ENCODE measurements at regions not wholly inside any gene's neighbourhood (a gene's known extent, or its start where the extent isn't known, plus 50 kb on each side); places are given as distances from the start of the nearest gene placed in this dataset.

GRCh38 chr11:43214471-43214870 lies 97.3 kb upstream of the API5 start:
- no peak for TF ChIP-seq CTCF (IDR thresholded peaks at IDR 0.05; ENCODE audit: unreplicated experiment)
- CTCF ChIA-PET = no interaction called here
- H3K4me3 Mint-ChIP-seq (ENCODE audit: low read depth, unreplicated experiment) = no peak overlapping the region
- no peaks in the 10 kb centered on the region for H3K27me3 Mint-ChIP-seq (ENCODE audit: unreplicated experiment)
- no peak for DNase-seq
- intact Hi-C loops (cut with micrococcal nuclease; ENCODE audit: unreplicated experiment) = no loop called here
- BruUV-seq (replicated peaks) = no TSS peak
- no peak overlapping the region for H3K27ac Mint-ChIP-seq (ENCODE audit: unreplicated experiment)
- H3K4me1 Mint-ChIP-seq (ENCODE audit: low read depth, unreplicated experiment) = no peaks in the 10 kb centered on the region
- H3K36me3 Mint-ChIP-seq (ENCODE audit: insufficient read depth, unreplicated experiment) = no peaks in the 10 kb centered on the region
- peaks cover 19% of the 10 kb centered on the region for H3K9me3 Mint-ChIP-seq (ENCODE audit: low read depth, unreplicated experiment)

- no TSS peak for BruUV-seq (replicated peaks)
- H3K27me3 Mint-ChIP-seq (ENCODE audit: unreplicated experiment) = no peaks in the 10 kb centered on the region
- no peak overlapping the region for H3K4me3 Mint-ChIP-seq (ENCODE audit: low read depth, unreplicated experiment)
- H3K27ac Mint-ChIP-seq (ENCODE audit: unreplicated experiment) = no peak overlapping the region
- CTCF ChIA-PET = no interaction called here
- no peaks in the 10 kb centered on the region for H3K4me1 Mint-ChIP-seq (ENCODE audit: low read depth, unreplicated experiment)
- no peak for DNase-seq
- no peaks in the 10 kb centered on the region for H3K36me3 Mint-ChIP-seq (ENCODE audit: insufficient read depth, unreplicated experiment)
- TF ChIP-seq CTCF (IDR thresholded peaks at IDR 0.05; ENCODE audit: unreplicated experiment) = no peak
- intact Hi-C loops (cut with micrococcal nuclease; ENCODE audit: unreplicated experiment) = no loop called here
- H3K9me3 Mint-ChIP-seq (ENCODE audit: low read depth, unreplicated experiment) = peaks cover 7% of the 10 kb centered on the region
These were observed 93.9 kb upstream of the API5 start for GRCh38 chr11:43217849-43218248.

- BruUV-seq (replicated peaks) = no TSS peak
- Mint-ChIP-seq H3K9me3 (ENCODE audit: low read depth, unreplicated experiment) (peaks cover 7% of the 10 kb centered on the region), H3K27ac (ENCODE audit: unreplicated experiment) (no peak overlapping the region), H3K4me1 (ENCODE audit: low read depth, unreplicated experiment) (no peaks in the 10 kb centered on the region), H3K36me3 (ENCODE audit: insufficient read depth, unreplicated experiment) (no peaks in the 10 kb centered on the region), H3K4me3 (ENCODE audit: low read depth, unreplicated experiment) (no peak overlapping the region), H3K27me3 (ENCODE audit: unreplicated experiment) (no peaks in the 10 kb centered on the region)
- CTCF ChIA-PET = no interaction called here
- DNase-seq = no peak
- TF ChIP-seq CTCF (IDR thresholded peaks at IDR 0.05; ENCODE audit: unreplicated experiment) = no peak
- intact Hi-C loops (cut with micrococcal nuclease; ENCODE audit: unreplicated experiment) = no loop called here
These were observed 89.6 kb upstream of the API5 start for GRCh38 chr11:43222215-43222614.

DNA sequence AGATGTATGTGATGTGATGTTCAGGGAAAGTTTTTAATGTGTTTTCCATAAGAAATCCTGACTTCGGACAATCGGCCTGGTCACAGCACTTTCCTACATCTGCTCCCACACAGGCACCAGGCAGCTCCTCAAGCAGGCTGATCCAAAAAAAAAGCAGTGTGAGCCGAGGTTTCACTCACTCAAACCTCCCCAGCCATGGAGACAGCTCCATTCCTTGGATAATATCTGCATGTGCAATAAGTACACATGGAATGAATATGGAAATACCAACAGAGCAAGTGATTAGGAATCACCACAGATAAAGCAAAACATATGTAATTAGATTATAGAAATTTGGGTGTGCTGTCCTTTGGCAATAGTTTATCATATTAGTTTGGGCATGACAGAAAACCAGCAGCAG lies 88.8 kb upstream of the API5 start:
- TF ChIP-seq CTCF (IDR thresholded peaks at IDR 0.05; ENCODE audit: unreplicated experiment) = no peak
- peaks cover 3% of the 10 kb centered on the region for H3K9me3 Mint-ChIP-seq (ENCODE audit: low read depth, unreplicated experiment)
- CTCF ChIA-PET = interaction anchor here (0.7 kb wide), 1 partner anchor 46 kb away, joined by 4 read pairs; no protein-coding TSS in a partner anchor
- H3K4me1 Mint-ChIP-seq (ENCODE audit: low read depth, unreplicated experiment) = no peaks in the 10 kb centered on the region
- DNase-seq = no peak
- no peak overlapping the region for H3K4me3 Mint-ChIP-seq (ENCODE audit: low read depth, unreplicated experiment)
- no peaks in the 10 kb centered on the region for H3K27me3 Mint-ChIP-seq (ENCODE audit: unreplicated experiment)
- H3K27ac Mint-ChIP-seq (ENCODE audit: unreplicated experiment) = no peak overlapping the region
- BruUV-seq (replicated peaks) = no TSS peak
- intact Hi-C loops (cut with micrococcal nuclease; ENCODE audit: unreplicated experiment) = no loop called here
- no peaks in the 10 kb centered on the region for H3K36me3 Mint-ChIP-seq (ENCODE audit: insufficient read depth, unreplicated experiment)

DNA sequence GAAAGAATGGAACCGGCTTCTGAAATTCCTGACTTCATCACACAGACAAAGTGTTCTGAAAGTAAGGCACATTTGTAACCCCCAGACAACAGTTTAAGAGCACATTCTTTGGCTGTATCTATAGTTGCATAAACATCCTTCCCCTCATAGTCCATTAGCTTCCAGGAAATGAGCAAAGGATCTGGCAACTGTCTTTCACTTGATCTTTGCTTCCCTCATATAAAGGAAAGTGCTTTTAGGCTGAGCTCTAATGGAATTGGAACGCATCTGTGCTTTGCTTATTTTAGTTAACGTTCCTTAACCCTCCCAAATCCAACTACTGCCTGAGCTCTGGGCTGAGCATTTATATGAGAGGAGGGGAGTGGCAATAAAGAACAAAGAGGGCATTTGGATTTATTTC lies 76.9 kb upstream of the API5 start:
- Mint-ChIP-seq H3K4me3 (ENCODE audit: low read depth, unreplicated experiment) (no peak overlapping the region), H3K36me3 (ENCODE audit: insufficient read depth, unreplicated experiment) (no peaks in the 10 kb centered on the region), H3K9me3 (ENCODE audit: low read depth, unreplicated experiment) (peaks cover 6% of the 10 kb centered on the region), H3K27ac (ENCODE audit: unreplicated experiment) (no peak overlapping the region), H3K4me1 (ENCODE audit: low read depth, unreplicated experiment) (no peaks in the 10 kb centered on the region), H3K27me3 (ENCODE audit: unreplicated experiment) (no peaks in the 10 kb centered on the region)
- intact Hi-C loops (cut with micrococcal nuclease; ENCODE audit: unreplicated experiment) = no loop called here
- no peak for DNase-seq
- TF ChIP-seq CTCF (IDR thresholded peaks at IDR 0.05; ENCODE audit: unreplicated experiment) = no peak
- no TSS peak for BruUV-seq (replicated peaks)
- CTCF ChIA-PET = no interaction called here
